GM18520 (cell line): ENCODE measurements at regions not wholly inside any gene's neighbourhood (a gene's known extent, or its start where the extent isn't known, plus 50 kb on each side); places are given as distances from the start of the nearest gene placed in this dataset.

Experiments used
- ATAC-seq: cut with Tn5 transposase; IDR thresholded peaks from one replicate; pipeline ENCODE4 v1.9.1; 2021; ENCODE audit not compliant: unreplicated experiment

GRCh38 chr1:38721816-38722215 is 137.8 kb downstream of the RRAGC start:
- ATAC-seq: no peak

- no peak for ATAC-seq
Measured at GRCh38 chr1:38719880-38720279, 139.7 kb downstream of the RRAGC start.

- ATAC-seq: no peak
Measured at GRCh38 chr1:38718031-38718430, 141.5 kb downstream of the RRAGC start.

- no peak for ATAC-seq
Measured at GRCh38 chr1:38716229-38716628, 143.3 kb downstream of the RRAGC start.

- ATAC-seq: no peak
Measured at GRCh38 chr1:38715415-38715814, 144.2 kb downstream of the RRAGC start.

GRCh38 chr1:38712046-38712445 is 147.5 kb downstream of the RRAGC start:
- no peak for ATAC-seq

- no peak for ATAC-seq
Measured at GRCh38 chr1:38708701-38709258, 150.8 kb downstream of the RRAGC start.

GRCh38 chr1:38701088-38701487 is 158.5 kb downstream of the RRAGC start:
- no peak for ATAC-seq

- ATAC-seq: no peak
Measured at GRCh38 chr1:38700077-38700470, 159.5 kb downstream of the RRAGC start.

- no peak for ATAC-seq
Measured at GRCh38 chr1:38699330-38700076, 160.1 kb downstream of the RRAGC start.

- ATAC-seq: no peak
Measured at GRCh38 chr1:38697387-38697786, 162.2 kb downstream of the RRAGC start.

GRCh38 chr1:38696371-38696770 is 163.2 kb downstream of the RRAGC start:
- no peak for ATAC-seq

GRCh38 chr1:38693759-38694158 is 165.8 kb downstream of the RRAGC start:
- ATAC-seq: no peak

- ATAC-seq: no peak
Measured at GRCh38 chr1:38693031-38693430, 166.5 kb downstream of the RRAGC start.

- no peak for ATAC-seq
Measured at GRCh38 chr1:38690790-38691449, 168.7 kb downstream of the RRAGC start.

- ATAC-seq: no peak
Measured at GRCh38 chr1:38686927-38687255, 172.7 kb downstream of the RRAGC start.

GRCh38 chr1:38686167-38686926 is 173.2 kb downstream of the RRAGC start:
- no peak for ATAC-seq

- ATAC-seq: no peak
Measured at GRCh38 chr1:38685388-38685787, 174.2 kb downstream of the RRAGC start.

- ATAC-seq: no peak
Measured at GRCh38 chr1:38680801-38681510, 178.6 kb downstream of the RRAGC start.

GRCh38 chr1:38677756-38678155 is 181.8 kb downstream of the RRAGC start:
- no peak for ATAC-seq

- ATAC-seq: no peak
Measured at GRCh38 chr1:38677311-38677710, 182.3 kb downstream of the RRAGC start.
